RWPE1 (cell line): ENCODE measurements at regions not wholly inside any gene's neighbourhood (a gene's known extent, or its start where the extent isn't known, plus 50 kb on each side); places are given as distances from the start of the nearest gene placed in this dataset.

ENCODE experiments used
- CTCF ChIA-PET: fragments of 350-600 bp; sonication (Branson Sonifier 250); formaldehyde crosslinking; extraction: SDS; loops from one replicate; lab custom pipeline; 2021; lab: Yijun Ruan, JAX
- POLR2A ChIA-PET: fragments of 400-600 bp; formaldehyde crosslinking; extraction: SDS; loops from one replicate; lab custom pipeline; 2020; ENCODE audit warnings: antibody characterized with exemption; ENCODE audit not compliant: low non-redundant PET; lab: Yijun Ruan, JAX
- DNase-seq: peaks from one replicate; pipeline ENCODE4 v3.0.0; 2012; ENCODE audit warnings: low spot score
- H3K27ac ChIP-seq: fragments of 450-650 bp; 2 replicates; pipeline ENCODE4 v1.5.1; 2017
- CTCF ChIP-seq: fragments of 450-650 bp; conservative IDR thresholded peaks from 2 replicates; pipeline ENCODE4 v1.5.1; 2017; ENCODE audit warnings: low read depth, mild to moderate bottlenecking

- no peak for DNase-seq
- ChIA-PET POLR2A (no interaction called here), CTCF (no interaction called here)
- no peak overlapping the region for H3K27ac ChIP-seq
- no peak for TF ChIP-seq CTCF
Observed at GRCh38 chr18:75801178-75801577, 373.7 kb upstream of the SMIM21 start.

DNA sequence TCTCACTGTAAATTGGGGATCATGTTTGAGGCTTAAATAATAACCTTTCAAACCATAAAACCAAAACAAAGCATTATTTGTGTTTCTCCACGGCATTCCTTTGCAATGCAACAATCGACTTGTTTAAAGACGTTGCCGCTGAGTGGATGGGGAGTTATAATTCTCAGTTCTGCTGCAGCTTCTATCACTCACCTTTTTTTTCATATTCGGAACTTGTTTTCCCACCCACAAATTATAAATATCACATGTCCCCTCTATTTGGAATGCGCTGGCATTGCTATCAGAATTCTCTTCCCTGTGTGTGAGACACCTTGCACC is 372.8 kb upstream of the SMIM21 start:
- ChIA-PET POLR2A (no interaction called here), CTCF (no interaction called here)
- H3K27ac ChIP-seq, result no peak overlapping the region
- DNase-seq, result no peak
- TF ChIP-seq CTCF, result no peak

- POLR2A ChIA-PET, result no interaction called here
- CTCF ChIA-PET, result interaction anchor here (0.7 kb wide), 1 partner anchor 94 kb away, joined by 3 read pairs; no protein-coding TSS in a partner anchor
- no peak for DNase-seq
- H3K27ac ChIP-seq, result no peak overlapping the region
- no peak for TF ChIP-seq CTCF
Observed at GRCh38 chr18:75799449-75800330, 372.2 kb upstream of the SMIM21 start.

DNA sequence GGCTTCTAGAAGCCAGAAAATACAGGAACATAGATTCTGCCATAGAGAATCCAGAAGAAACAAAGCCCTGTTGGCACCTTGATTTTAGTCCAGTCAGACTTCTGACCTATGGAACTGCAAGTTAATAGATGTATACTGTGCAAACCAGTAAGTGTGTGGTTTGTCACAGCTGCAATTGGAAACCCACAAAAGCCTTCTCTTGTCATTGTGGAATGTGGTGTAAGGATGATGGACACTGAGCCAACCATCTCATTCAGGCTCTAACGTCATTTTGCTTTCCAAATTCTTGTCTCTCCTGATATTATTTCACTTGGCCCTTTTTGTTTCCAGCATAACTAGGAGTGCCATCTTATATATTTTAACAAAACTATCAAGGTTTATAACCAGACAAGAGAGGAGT is 369.5 kb upstream of the SMIM21 start:
- DNase-seq, result no peak
- no peak overlapping the region for H3K27ac ChIP-seq
- POLR2A ChIA-PET, result no interaction called here
- no peak for TF ChIP-seq CTCF
- CTCF ChIA-PET, result no interaction called here

DNA sequence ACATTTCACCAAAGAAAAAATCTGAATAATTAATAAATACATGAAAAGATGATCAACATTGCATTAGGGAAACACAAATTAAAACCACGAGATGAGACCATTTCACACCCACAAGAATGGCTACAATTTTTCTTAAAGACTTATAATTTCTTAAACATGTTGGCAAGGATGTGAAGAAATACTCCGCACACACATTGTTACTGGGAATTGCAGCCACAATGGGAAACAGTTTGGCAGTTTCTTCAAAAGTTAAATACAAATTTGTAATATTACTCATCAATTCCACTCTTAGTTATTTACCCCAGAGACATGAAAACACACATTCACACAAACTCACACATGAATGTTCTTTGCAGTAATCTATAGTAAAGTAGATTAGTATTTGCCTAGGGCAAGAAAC is 363.3 kb upstream of the SMIM21 start:
- DNase-seq, result no peak
- ChIA-PET CTCF (no interaction called here), POLR2A (no interaction called here)
- no peak for TF ChIP-seq CTCF
- H3K27ac ChIP-seq, result no peak overlapping the region

DNA sequence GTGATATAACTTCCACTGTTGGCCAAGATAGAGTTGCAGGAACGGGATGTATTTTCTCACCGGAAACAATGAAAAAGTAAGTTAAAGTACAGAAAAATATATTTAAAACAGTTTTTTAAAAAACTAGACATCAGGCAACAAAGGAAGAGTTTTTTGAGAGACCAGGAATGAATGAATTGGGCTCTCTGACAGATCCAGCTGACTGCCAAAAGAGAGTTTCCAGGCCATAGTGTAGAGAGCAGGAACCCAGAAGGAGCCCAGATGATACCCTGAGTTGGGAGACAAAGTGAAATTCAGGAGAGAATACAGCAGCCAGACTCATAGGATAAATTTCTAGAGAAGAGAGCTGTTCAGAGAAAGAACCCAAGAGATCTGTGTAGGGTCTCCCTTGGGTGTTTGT is 362.6 kb upstream of the SMIM21 start:
- DNase-seq, result no peak
- no peak for TF ChIP-seq CTCF
- CTCF ChIA-PET, result no interaction called here
- POLR2A ChIA-PET, result no interaction called here
- H3K27ac ChIP-seq, result no peak overlapping the region
